ENCODE measurements at regions not wholly inside any gene's neighbourhood (a gene's known extent, or its start where the extent isn't known, plus 50 kb on each side); places are given as distances from the start of the nearest gene placed in this dataset.

DNA sequence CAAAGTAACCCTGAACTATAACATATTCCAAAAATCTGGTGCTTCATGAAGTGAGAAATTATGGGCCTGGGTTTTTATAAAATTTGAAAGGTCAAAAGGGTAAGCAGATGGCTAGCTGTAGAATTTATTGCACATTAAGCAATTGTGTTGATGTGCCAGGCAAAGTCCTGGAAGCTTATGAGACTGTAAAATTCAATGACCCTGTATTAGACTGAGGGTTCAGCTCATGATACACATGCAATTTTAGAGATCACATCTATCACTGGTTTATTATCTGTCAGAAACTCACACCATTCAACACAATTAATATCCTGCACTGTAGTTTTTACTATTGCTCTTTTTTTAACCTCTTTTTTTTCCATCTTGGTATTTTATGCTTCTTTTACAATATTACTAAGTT lies 1162.6 kb upstream of the SLC39A10 start:
- TF ChIP-seq POLR2A (IDR thresholded peaks at IDR 0.05) (no peak), CTCF (IDR thresholded peaks at IDR 0.05) (no peak)

Measured in lower leg skin (tissue), 3 donors.